Astrocyte (in vitro differentiated cells and primary cell): ENCODE measurements at regions not wholly inside any gene's neighbourhood (a gene's known extent, or its start where the extent isn't known, plus 50 kb on each side); places are given as distances from the start of the nearest gene placed in this dataset.

ENCODE experiments used
- DNase-seq: peaks from one replicate; pipeline ENCODE4 v3.0.0-alpha.2; 2010; ENCODE audit warnings: low read depth
- FAIRE-seq: peaks from 2 replicates; lab custom pipeline; 2011; peaks lifted over from hg19 to GRCh38; lab: Jason Lieb, UNC
- H2AFZ ChIP-seq: 2 replicates; pipeline ENCODE4 v1.6.0; 2012; ENCODE audit warnings: low read depth, low read length, inconsistent platforms
- H3K27ac ChIP-seq: 2 replicates; pipeline ENCODE4 v1.5.1; 2011; ENCODE audit warnings: low read depth, low read length, inconsistent platforms
- H3K27me3 ChIP-seq: 2 replicates; pipeline ENCODE4 v1.6.0; 2011; ENCODE audit warnings: low read length, inconsistent platforms; ENCODE audit not compliant: insufficient read depth
- H3K36me3 ChIP-seq: 2 replicates; pipeline ENCODE4 v1.5.1; 2011; ENCODE audit warnings: low read length, inconsistent platforms; ENCODE audit not compliant: insufficient read depth
- H3K4me1 ChIP-seq: 2 replicates; pipeline ENCODE4 v1.5.1; 2011; ENCODE audit warnings: low read length, inconsistent platforms; ENCODE audit not compliant: insufficient read depth
- H3K4me2 ChIP-seq: 2 replicates; pipeline ENCODE4 v1.6.0; 2012; ENCODE audit warnings: low read length, inconsistent platforms
- H3K4me3 ChIP-seq: 2 replicates; pipeline ENCODE4 v1.5.1; 2011; ENCODE audit warnings: low read depth, mild to moderate bottlenecking, low read length, inconsistent platforms; ENCODE audit not compliant: insufficient read depth
- H3K79me2 ChIP-seq: 2 replicates; pipeline ENCODE4 v1.6.0; 2012; ENCODE audit warnings: mild to moderate bottlenecking, low read length, inconsistent platforms; ENCODE audit not compliant: insufficient read depth
- H3K9ac ChIP-seq: 2 replicates; pipeline ENCODE4 v1.6.0; 2012; ENCODE audit warnings: mild to moderate bottlenecking, low read length, inconsistent platforms
- H3K9me3 ChIP-seq: 2 replicates; pipeline ENCODE4 v1.5.1; 2012; ENCODE audit warnings: low read depth, mild to moderate bottlenecking, low read length, inconsistent platforms; ENCODE audit not compliant: insufficient read depth
- H4K20me1 ChIP-seq: 2 replicates; pipeline ENCODE4 v1.6.0; 2012; ENCODE audit warnings: low read length, inconsistent platforms; ENCODE audit not compliant: insufficient read depth
- H3K27ac Mint-ChIP-seq: one replicate; pipeline ENCODE4 v1.8.0; 2021; ENCODE audit warnings: mild to moderate bottlenecking, mixed read lengths; ENCODE audit not compliant: unreplicated experiment
- H3K27me3 Mint-ChIP-seq: one replicate; pipeline ENCODE4 v1.8.0; 2021; ENCODE audit warnings: low read depth, mixed read lengths; ENCODE audit not compliant: unreplicated experiment
- H3K36me3 Mint-ChIP-seq: one replicate; pipeline ENCODE4 v1.8.0; 2021; ENCODE audit warnings: low read depth, mixed read lengths; ENCODE audit not compliant: unreplicated experiment
- H3K4me1 Mint-ChIP-seq: one replicate; pipeline ENCODE4 v1.8.0; 2021; ENCODE audit warnings: low read depth, mixed read lengths; ENCODE audit not compliant: unreplicated experiment
- H3K4me3 Mint-ChIP-seq: one replicate; pipeline ENCODE4 v1.8.0; 2021; ENCODE audit warnings: mild to moderate bottlenecking, moderate library complexity, mixed read lengths; ENCODE audit not compliant: unreplicated experiment
- H3K9me3 Mint-ChIP-seq: one replicate; pipeline ENCODE4 v1.8.0; 2021; ENCODE audit warnings: mild to moderate bottlenecking, mixed read lengths; ENCODE audit not compliant: unreplicated experiment
- EZH2 ChIP-seq: IDR thresholded peaks from 2 replicates; pipeline ENCODE4 v1.6.1; 2012; ENCODE audit warnings: mild to moderate bottlenecking, low read length, inconsistent platforms; ENCODE audit not compliant: insufficient read depth
- TF ChIP-seq, protein P1 (sequence below): IDR thresholded peaks from 2 replicates; pipeline ENCODE4 v1.5.1; 2011; ENCODE audit warnings: low read depth, mild to moderate bottlenecking, inconsistent platforms, low read length, moderate library complexity; ENCODE audit not compliant: insufficient read depth

GRCh38 chr3:187491371-187491770 lies 123.2 kb downstream of the RTP4 start:
- Histone ChIP-seq H3K4me3 (no peak overlapping the region), H3K9ac (no peak overlapping the region), H3K4me1 (no peaks in the 10 kb centered on the region), H3K27ac (no peak overlapping the region), H3K79me2 (no peaks in the 10 kb centered on the region), H3K4me2 (no peak overlapping the region), H3K27me3 (no peaks in the 10 kb centered on the region), H4K20me1 (no peaks in the 10 kb centered on the region), H3K36me3 (no peaks in the 10 kb centered on the region), H2AFZ (no peak overlapping the region), H3K9me3 (no peaks in the 10 kb centered on the region)
- H3K36me3 Mint-ChIP-seq, result no peaks in the 10 kb centered on the region
- TF ChIP-seq, protein P1, sequence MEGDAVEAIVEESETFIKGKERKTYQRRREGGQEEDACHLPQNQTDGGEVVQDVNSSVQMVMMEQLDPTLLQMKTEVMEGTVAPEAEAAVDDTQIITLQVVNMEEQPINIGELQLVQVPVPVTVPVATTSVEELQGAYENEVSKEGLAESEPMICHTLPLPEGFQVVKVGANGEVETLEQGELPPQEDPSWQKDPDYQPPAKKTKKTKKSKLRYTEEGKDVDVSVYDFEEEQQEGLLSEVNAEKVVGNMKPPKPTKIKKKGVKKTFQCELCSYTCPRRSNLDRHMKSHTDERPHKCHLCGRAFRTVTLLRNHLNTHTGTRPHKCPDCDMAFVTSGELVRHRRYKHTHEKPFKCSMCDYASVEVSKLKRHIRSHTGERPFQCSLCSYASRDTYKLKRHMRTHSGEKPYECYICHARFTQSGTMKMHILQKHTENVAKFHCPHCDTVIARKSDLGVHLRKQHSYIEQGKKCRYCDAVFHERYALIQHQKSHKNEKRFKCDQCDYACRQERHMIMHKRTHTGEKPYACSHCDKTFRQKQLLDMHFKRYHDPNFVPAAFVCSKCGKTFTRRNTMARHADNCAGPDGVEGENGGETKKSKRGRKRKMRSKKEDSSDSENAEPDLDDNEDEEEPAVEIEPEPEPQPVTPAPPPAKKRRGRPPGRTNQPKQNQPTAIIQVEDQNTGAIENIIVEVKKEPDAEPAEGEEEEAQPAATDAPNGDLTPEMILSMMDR, result no peak
- TF ChIP-seq EZH2, result no peak
- H3K27ac Mint-ChIP-seq, result no peak overlapping the region
- H3K4me1 Mint-ChIP-seq, result peaks cover 15% of the 10 kb centered on the region
- FAIRE-seq (no peak), DNase-seq (no peak)
- peaks cover 10% of the 10 kb centered on the region for H3K9me3 Mint-ChIP-seq
- no peak overlapping the region for H3K4me3 Mint-ChIP-seq
- peaks cover 4% of the 10 kb centered on the region for H3K27me3 Mint-ChIP-seq

DNA sequence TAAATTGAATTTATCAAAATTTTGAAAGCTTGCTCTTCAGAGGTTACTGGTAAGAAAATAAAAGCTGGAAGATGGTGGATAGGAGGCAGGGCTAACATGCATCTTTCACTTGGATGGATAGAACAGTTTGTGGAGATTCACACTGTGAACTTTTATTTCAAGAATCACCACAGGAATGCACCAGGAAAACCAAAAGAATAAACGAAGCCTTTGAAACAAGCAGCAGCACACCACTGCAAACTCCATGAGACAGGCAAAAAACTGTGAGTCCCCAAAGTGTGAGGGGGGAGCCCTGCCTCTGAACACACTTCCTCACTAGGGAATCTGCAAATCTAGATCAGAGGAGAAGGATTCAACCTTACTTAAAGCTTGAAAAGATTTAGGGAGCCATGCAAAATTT lies 122.2 kb downstream of the RTP4 start:
- no peak overlapping the region for H2AFZ ChIP-seq
- no peak overlapping the region for H3K4me3 ChIP-seq
- no peaks in the 10 kb centered on the region for H3K27me3 ChIP-seq
- no peak for FAIRE-seq
- Mint-ChIP-seq H3K4me3 (no peak overlapping the region), H3K4me1 (peaks cover 15% of the 10 kb centered on the region), H3K27me3 (peaks cover 6% of the 10 kb centered on the region), H3K9me3 (peaks cover 10% of the 10 kb centered on the region), H3K27ac (peak overlapping the region; percentile 47), H3K36me3 (no peaks in the 10 kb centered on the region)
- no peaks in the 10 kb centered on the region for H3K9me3 ChIP-seq
- no peaks in the 10 kb centered on the region for H4K20me1 ChIP-seq
- DNase-seq, result peak; percentile 8
- no peaks in the 10 kb centered on the region for H3K79me2 ChIP-seq
- no peaks in the 10 kb centered on the region for H3K4me1 ChIP-seq
- no peaks in the 10 kb centered on the region for H3K36me3 ChIP-seq
- no peak overlapping the region for H3K27ac ChIP-seq
- H3K9ac ChIP-seq, result no peak overlapping the region
- TF ChIP-seq EZH2, result no peak
- TF ChIP-seq, protein P1, result no peak
- H3K4me2 ChIP-seq, result no peak overlapping the region

DNA sequence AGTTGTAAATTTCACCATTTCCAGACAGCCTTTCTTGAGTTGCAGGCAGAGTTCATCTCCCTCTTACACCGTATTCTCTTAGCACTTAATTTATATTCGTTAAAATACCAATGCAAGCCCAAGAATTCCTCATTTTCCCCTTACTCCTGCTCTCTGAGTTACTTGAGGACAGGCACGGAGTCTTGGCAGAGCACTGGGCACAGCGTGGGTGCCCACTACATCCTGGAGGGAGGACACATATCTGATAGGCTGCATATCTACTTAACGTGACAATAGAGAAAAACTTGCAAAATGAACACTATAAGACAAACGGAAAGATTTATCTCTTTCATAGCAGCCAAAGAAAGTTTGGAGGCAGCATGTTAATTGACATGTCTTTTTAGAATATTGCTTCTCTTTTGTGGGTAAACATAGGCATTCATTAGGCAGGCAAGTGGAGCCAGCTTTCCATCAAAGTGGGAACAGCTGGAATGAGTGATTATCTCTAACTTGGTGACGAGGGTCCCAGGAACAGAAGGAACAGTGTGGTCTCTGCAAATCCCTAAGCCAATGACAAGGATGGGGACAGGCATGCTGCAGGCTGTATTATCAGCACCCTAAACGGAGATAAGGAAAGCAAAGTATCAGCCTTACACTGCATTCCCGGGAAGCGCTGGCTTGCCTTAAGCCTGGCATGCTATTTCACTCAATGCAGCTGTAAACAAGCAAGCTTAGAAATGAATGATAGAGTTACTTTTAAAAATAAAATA lies 116.5 kb downstream of the RTP4 start:
- Histone ChIP-seq H3K9ac (no peak overlapping the region), H3K79me2 (no peaks in the 10 kb centered on the region), H3K9me3 (no peaks in the 10 kb centered on the region), H2AFZ (no peak overlapping the region), H3K4me3 (no peak overlapping the region), H3K4me1 (no peaks in the 10 kb centered on the region), H3K36me3 (no peaks in the 10 kb centered on the region), H4K20me1 (no peaks in the 10 kb centered on the region), H3K27me3 (no peaks in the 10 kb centered on the region), H3K4me2 (no peak overlapping the region), H3K27ac (no peak overlapping the region)
- no peaks in the 10 kb centered on the region for H3K4me1 Mint-ChIP-seq
- no peaks in the 10 kb centered on the region for H3K36me3 Mint-ChIP-seq
- DNase-seq (no peak), FAIRE-seq (no peak)
- H3K4me3 Mint-ChIP-seq, result no peak overlapping the region
- H3K27ac Mint-ChIP-seq, result no peak overlapping the region
- TF ChIP-seq, protein P1, result no peak
- TF ChIP-seq EZH2, result no peak
- peaks cover 11% of the 10 kb centered on the region for H3K27me3 Mint-ChIP-seq
- H3K9me3 Mint-ChIP-seq, result peaks cover 8% of the 10 kb centered on the region
